ENCODE measurements at regions not wholly inside any gene's neighbourhood (a gene's known extent, or its start where the extent isn't known, plus 50 kb on each side); places are given as distances from the start of the nearest gene placed in this dataset.

GRCh38 chr4:123706973-123707372 is 310.4 kb downstream of the SPRY1 start:
- Histone ChIP-seq H3K4me3 (ENCODE audit: extremely low read depth, insufficient read depth, low read length, poor library complexity, severe bottlenecking) (no peak overlapping the region), H3K9me3 (ENCODE audit: control insufficient read depth, low read length) (peaks cover 14% of the 10 kb centered on the region), H3K36me3 (ENCODE audit: control insufficient read depth, insufficient read depth, low read length) (no peaks in the 10 kb centered on the region), H3K4me1 (ENCODE audit: control insufficient read depth, insufficient read depth, low read length, poor library complexity, severe bottlenecking) (peaks cover 21% of the 10 kb centered on the region), H3K27ac (ENCODE audit: low read depth, low read length, severe bottlenecking) (peak overlapping the region; percentile 67)
- 0% methylated on average over 1 of the region's 1 CpG; no CpG with 5 or more reads in 1 of the 2 experiments for WGBS, 2 experiments (ENCODE audit: insufficient coverage in 2 of 2)

DNA sequence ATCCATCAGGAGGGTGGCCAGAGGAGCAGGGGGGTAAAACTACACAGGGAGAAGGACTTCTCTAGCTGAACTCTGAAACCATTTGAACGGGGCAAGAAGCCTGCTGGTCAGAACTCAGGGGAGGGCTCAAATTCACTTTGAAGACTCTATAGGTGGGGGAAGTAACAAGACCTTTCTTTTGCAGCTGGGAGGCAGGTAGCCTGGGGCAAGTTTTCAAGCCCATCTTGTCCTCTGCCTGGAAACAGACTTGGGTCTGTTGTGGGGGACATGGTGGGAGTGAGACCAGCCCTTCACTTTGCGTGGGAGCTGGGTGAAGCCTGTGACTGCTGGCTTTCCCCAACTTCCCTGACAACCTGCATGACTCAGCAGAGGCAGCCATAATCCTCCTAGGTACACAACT is 312.3 kb downstream of the SPRY1 start:
- Histone ChIP-seq H3K4me3 (ENCODE audit: extremely low read depth, insufficient read depth, low read length, poor library complexity, severe bottlenecking) (no peak overlapping the region), H3K36me3 (ENCODE audit: control insufficient read depth, insufficient read depth, low read length) (no peaks in the 10 kb centered on the region), H3K9me3 (ENCODE audit: control insufficient read depth, low read length) (peaks cover 14% of the 10 kb centered on the region), H3K4me1 (ENCODE audit: control insufficient read depth, insufficient read depth, low read length, poor library complexity, severe bottlenecking) (peaks cover 21% of the 10 kb centered on the region), H3K27ac (ENCODE audit: low read depth, low read length, severe bottlenecking) (no peak overlapping the region)
- 91 to 100% methylated on average over 1 of the region's 2 CpGs for WGBS, 2 experiments (ENCODE audit: insufficient coverage in 2 of 2)

GRCh38 chr4:123709336-123709735 is 312.7 kb downstream of the SPRY1 start:
- Histone ChIP-seq H3K4me3 (ENCODE audit: extremely low read depth, insufficient read depth, low read length, poor library complexity, severe bottlenecking) (no peak overlapping the region), H3K27ac (ENCODE audit: low read depth, low read length, severe bottlenecking) (no peak overlapping the region), H3K9me3 (ENCODE audit: control insufficient read depth, low read length) (peaks cover 14% of the 10 kb centered on the region), H3K4me1 (ENCODE audit: control insufficient read depth, insufficient read depth, low read length, poor library complexity, severe bottlenecking) (peaks cover 21% of the 10 kb centered on the region), H3K36me3 (ENCODE audit: control insufficient read depth, insufficient read depth, low read length) (no peaks in the 10 kb centered on the region)
- WGBS, 2 experiments (ENCODE audit: insufficient coverage in 2 of 2), result 90% methylated on average over 2 of the region's 3 CpGs; no CpG with 5 or more reads in 1 of the 2 experiments

GRCh38 chr4:123731035-123731434 is 334.4 kb downstream of the SPRY1 start:
- WGBS, 2 experiments (ENCODE audit: insufficient coverage in 2 of 2), result 100% methylated on average over 1 of the region's 1 CpG; no CpG with 5 or more reads in 1 of the 2 experiments
- Histone ChIP-seq H3K9me3 (ENCODE audit: control insufficient read depth, low read length) (no peaks in the 10 kb centered on the region), H3K27ac (ENCODE audit: low read depth, low read length, severe bottlenecking) (no peak overlapping the region), H3K4me3 (ENCODE audit: extremely low read depth, insufficient read depth, low read length, poor library complexity, severe bottlenecking) (no peak overlapping the region), H3K36me3 (ENCODE audit: control insufficient read depth, insufficient read depth, low read length) (no peaks in the 10 kb centered on the region), H3K4me1 (ENCODE audit: control insufficient read depth, insufficient read depth, low read length, poor library complexity, severe bottlenecking) (no peaks in the 10 kb centered on the region)

GRCh38 chr4:123737156-123737555 is 340.6 kb downstream of the SPRY1 start:
- no peak overlapping the region for H3K27ac ChIP-seq (ENCODE audit: low read depth, low read length, severe bottlenecking)
- WGBS, 2 experiments (ENCODE audit: insufficient coverage in 2 of 2), result no CpG with 5 or more reads among the region's 1 CpG
- H3K9me3 ChIP-seq (ENCODE audit: control insufficient read depth, low read length), result peaks cover 6% of the 10 kb centered on the region
- H3K4me1 ChIP-seq (ENCODE audit: control insufficient read depth, insufficient read depth, low read length, poor library complexity, severe bottlenecking), result peaks cover 5% of the 10 kb centered on the region
- no peaks in the 10 kb centered on the region for H3K36me3 ChIP-seq (ENCODE audit: control insufficient read depth, insufficient read depth, low read length)
- H3K4me3 ChIP-seq (ENCODE audit: extremely low read depth, insufficient read depth, low read length, poor library complexity, severe bottlenecking), result no peak overlapping the region

- WGBS, 2 experiments (ENCODE audit: insufficient coverage in 2 of 2), result 86 to 94% methylated on average over 3 of the region's 4 CpGs
- Histone ChIP-seq H3K9me3 (ENCODE audit: control insufficient read depth, low read length) (peaks cover 6% of the 10 kb centered on the region), H3K4me3 (ENCODE audit: extremely low read depth, insufficient read depth, low read length, poor library complexity, severe bottlenecking) (no peak overlapping the region), H3K4me1 (ENCODE audit: control insufficient read depth, insufficient read depth, low read length, poor library complexity, severe bottlenecking) (peaks cover 6% of the 10 kb centered on the region), H3K27ac (ENCODE audit: low read depth, low read length, severe bottlenecking) (peak overlapping the region; percentile 3), H3K36me3 (ENCODE audit: control insufficient read depth, insufficient read depth, low read length) (no peaks in the 10 kb centered on the region)
Observed at GRCh38 chr4:123739806-123740205, 343.2 kb downstream of the SPRY1 start.

DNA sequence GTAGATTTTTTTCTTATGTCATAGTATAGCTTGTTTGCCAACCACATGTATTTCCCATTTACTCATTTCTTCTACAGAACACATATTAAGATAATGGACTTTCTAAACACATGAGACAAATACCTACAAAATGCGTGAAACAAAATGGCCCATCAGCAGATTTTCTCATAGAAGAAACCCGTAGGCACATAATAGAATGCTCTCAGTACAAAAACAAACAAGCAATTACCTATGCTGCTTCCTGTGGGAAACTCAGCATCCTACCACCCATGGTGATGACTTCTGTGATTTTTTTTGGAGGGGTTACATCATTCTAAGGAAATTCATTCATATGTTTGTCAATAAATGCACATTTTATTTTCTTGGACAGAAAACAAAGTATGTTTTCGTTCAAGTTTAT is 343.6 kb downstream of the SPRY1 start:
- no peaks in the 10 kb centered on the region for H3K36me3 ChIP-seq (ENCODE audit: control insufficient read depth, insufficient read depth, low read length)
- H3K27ac ChIP-seq (ENCODE audit: low read depth, low read length, severe bottlenecking), result peak overlapping the region; percentile 3
- no peak overlapping the region for H3K4me3 ChIP-seq (ENCODE audit: extremely low read depth, insufficient read depth, low read length, poor library complexity, severe bottlenecking)
- 80% methylated on average over 1 of the region's 3 CpGs; no CpG with 5 or more reads in 1 of the 2 experiments for WGBS, 2 experiments (ENCODE audit: insufficient coverage in 2 of 2)
- H3K9me3 ChIP-seq (ENCODE audit: control insufficient read depth, low read length), result peaks cover 6% of the 10 kb centered on the region
- H3K4me1 ChIP-seq (ENCODE audit: control insufficient read depth, insufficient read depth, low read length, poor library complexity, severe bottlenecking), result peaks cover 6% of the 10 kb centered on the region

DNA sequence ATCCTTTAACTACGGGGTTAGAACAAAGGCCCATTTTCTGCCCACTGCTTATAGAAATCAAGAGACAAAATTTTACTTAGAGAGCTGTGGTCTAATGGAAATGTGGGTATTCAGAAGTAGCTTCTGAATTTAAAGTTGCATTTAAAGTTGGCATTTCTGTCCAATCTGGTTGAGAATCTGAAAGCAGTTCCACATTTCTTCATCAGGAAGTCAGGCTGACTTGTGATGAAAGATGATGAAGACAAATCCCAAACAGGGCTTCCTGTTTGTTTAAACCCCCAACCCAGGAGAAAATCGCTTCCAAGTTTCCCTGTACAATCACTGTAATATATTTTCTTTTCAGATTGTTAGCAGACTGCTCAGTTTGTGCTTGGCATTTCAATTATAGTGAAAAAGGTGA is 345.3 kb downstream of the SPRY1 start:
- Histone ChIP-seq H3K4me3 (ENCODE audit: extremely low read depth, insufficient read depth, low read length, poor library complexity, severe bottlenecking) (no peak overlapping the region), H3K9me3 (ENCODE audit: control insufficient read depth, low read length) (peaks cover 6% of the 10 kb centered on the region), H3K4me1 (ENCODE audit: control insufficient read depth, insufficient read depth, low read length, poor library complexity, severe bottlenecking) (peaks cover 6% of the 10 kb centered on the region), H3K27ac (ENCODE audit: low read depth, low read length, severe bottlenecking) (peak overlapping the region; percentile 38), H3K36me3 (ENCODE audit: control insufficient read depth, insufficient read depth, low read length) (no peaks in the 10 kb centered on the region)
- WGBS, 2 experiments (ENCODE audit: insufficient coverage in 2 of 2), result 100% methylated on average over 1 of the region's 2 CpGs; no CpG with 5 or more reads in 1 of the 2 experiments

- Histone ChIP-seq H3K4me3 (ENCODE audit: extremely low read depth, insufficient read depth, low read length, poor library complexity, severe bottlenecking) (no peak overlapping the region), H3K9me3 (ENCODE audit: control insufficient read depth, low read length) (peaks cover 6% of the 10 kb centered on the region), H3K4me1 (ENCODE audit: control insufficient read depth, insufficient read depth, low read length, poor library complexity, severe bottlenecking) (peaks cover 6% of the 10 kb centered on the region), H3K36me3 (ENCODE audit: control insufficient read depth, insufficient read depth, low read length) (no peaks in the 10 kb centered on the region), H3K27ac (ENCODE audit: low read depth, low read length, severe bottlenecking) (no peak overlapping the region)
Observed at GRCh38 chr4:123743848-123744247, 347.3 kb downstream of the SPRY1 start.

DNA sequence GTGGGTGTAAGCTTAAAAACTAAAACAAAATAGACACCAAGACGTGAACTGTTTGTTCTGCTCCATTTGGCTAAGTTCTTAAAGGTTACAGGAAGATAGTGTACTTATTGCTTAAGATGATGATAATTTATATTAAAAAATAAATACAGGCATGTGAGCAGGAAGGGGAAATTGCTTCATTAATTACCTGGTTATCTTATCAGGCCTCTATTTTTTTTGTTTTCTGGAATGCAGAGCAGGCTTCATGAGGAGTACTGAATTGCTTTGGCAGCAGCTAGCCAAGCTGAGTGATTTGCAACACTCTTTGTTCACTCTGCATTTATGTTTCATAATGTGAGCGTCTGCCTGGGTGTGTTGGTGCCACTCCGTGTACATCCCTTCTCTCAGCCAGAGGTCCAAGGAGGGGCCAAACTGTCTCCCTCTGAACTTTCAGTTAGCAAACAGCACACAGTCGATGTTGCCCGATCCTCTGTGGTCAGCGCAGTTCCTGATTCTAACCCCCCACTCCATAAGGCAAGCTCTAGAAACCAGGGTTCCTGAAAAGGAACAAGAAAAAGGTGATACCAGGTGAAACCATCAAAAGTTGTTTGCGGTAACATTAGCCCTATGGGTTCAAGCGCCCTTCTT is 348.2 kb downstream of the SPRY1 start:
- 74 to 80% methylated on average over 2 to 4 of the region's 8 CpGs for WGBS, 2 experiments (ENCODE audit: insufficient coverage in 2 of 2)
- H3K4me1 ChIP-seq (ENCODE audit: control insufficient read depth, insufficient read depth, low read length, poor library complexity, severe bottlenecking), result peaks cover 6% of the 10 kb centered on the region
- peaks cover 6% of the 10 kb centered on the region for H3K9me3 ChIP-seq (ENCODE audit: control insufficient read depth, low read length)
- H3K27ac ChIP-seq (ENCODE audit: low read depth, low read length, severe bottlenecking), result no peak overlapping the region
- no peaks in the 10 kb centered on the region for H3K36me3 ChIP-seq (ENCODE audit: control insufficient read depth, insufficient read depth, low read length)
- no peak overlapping the region for H3K4me3 ChIP-seq (ENCODE audit: extremely low read depth, insufficient read depth, low read length, poor library complexity, severe bottlenecking)

- 61 to 88% methylated on average over 4 to 5 of the region's 7 CpGs for WGBS, 2 experiments (ENCODE audit: insufficient coverage in 2 of 2)
- no peak overlapping the region for H3K4me3 ChIP-seq (ENCODE audit: extremely low read depth, insufficient read depth, low read length, poor library complexity, severe bottlenecking)
- H3K4me1 ChIP-seq (ENCODE audit: control insufficient read depth, insufficient read depth, low read length, poor library complexity, severe bottlenecking), result peaks cover 2% of the 10 kb centered on the region
- H3K27ac ChIP-seq (ENCODE audit: low read depth, low read length, severe bottlenecking), result no peak overlapping the region
- H3K9me3 ChIP-seq (ENCODE audit: control insufficient read depth, low read length), result no peaks in the 10 kb centered on the region
- H3K36me3 ChIP-seq (ENCODE audit: control insufficient read depth, insufficient read depth, low read length), result no peaks in the 10 kb centered on the region
Observed at GRCh38 chr4:123747016-123747415, 350.4 kb downstream of the SPRY1 start.
